NT2/D1 (cell line): ENCODE measurements at regions not wholly inside any gene's neighbourhood (a gene's known extent, or its start where the extent isn't known, plus 50 kb on each side); places are given as distances from the start of the nearest gene placed in this dataset.

ENCODE experiments used
- SUZ12 ChIP-seq: IDR thresholded peaks from 2 replicates; pipeline ENCODE4 v1.6.1; 2011; ENCODE audit not compliant: insufficient read length, insufficient read depth; ENCODE audit errors: extremely low read depth
- ZNF274 ChIP-seq: IDR thresholded peaks from 2 replicates; pipeline ENCODE4 v1.6.1; 2011; ENCODE audit warnings: mild to moderate bottlenecking, low read depth, low read length

DNA sequence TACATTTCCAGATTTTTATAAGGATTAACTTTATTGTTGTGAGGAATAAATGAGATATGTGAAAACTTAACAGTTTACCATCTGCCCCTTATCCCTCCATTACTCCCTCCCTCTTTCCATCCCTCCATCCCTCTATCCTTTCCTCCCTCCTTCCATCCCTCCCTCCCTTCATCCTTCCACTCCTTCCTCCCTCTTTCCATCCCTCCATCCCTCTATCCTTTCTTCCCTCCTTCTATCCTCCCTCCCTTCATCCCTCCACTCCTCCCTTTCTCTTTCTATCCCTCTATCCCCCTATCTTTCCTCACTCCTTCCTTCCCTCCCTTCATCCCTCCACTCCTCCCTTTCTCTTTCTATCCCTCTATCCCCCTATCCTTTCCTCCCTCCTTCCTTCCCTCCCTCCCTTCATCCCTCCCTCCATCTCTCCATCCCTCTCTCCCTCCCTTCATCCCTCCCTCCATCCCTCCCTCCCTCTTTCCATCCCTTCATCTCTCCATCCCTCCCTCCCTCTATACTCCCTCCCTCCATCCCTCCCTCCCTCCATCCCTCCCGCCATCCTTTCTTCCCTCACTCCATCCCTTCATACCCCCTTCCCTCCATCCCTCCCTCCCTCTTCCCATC lies 181.8 kb upstream of the PLXNC1 start:
- TF ChIP-seq ZNF274 (no peak), SUZ12 (no peak)
